Neural progenitor cell (in vitro differentiated cells): ENCODE measurements at regions not wholly inside any gene's neighbourhood (a gene's known extent, or its start where the extent isn't known, plus 50 kb on each side); places are given as distances from the start of the nearest gene placed in this dataset.
A peak's percentile ranks its signal among the peaks of the same experiment; 100 is the strongest.

ENCODE experiments used
- DNase-seq: peaks from one replicate; pipeline ENCODE4 v3.0.0-alpha.2; 2016; ENCODE audit warnings: low spot score
- H2AFZ ChIP-seq: fragments of 200-600 bp; sonication (generic); replicated peaks from 2 replicates; pipeline ENCODE4 v1.6.1; 2016; ENCODE audit warnings: antibody characterized with exemption
- H3F3A ChIP-seq: fragments of 200-600 bp; sonication (generic); 2 replicates; pipeline ENCODE4 v1.6.1; 2016; ENCODE audit warnings: antibody characterized with exemption, low read depth
- H3K27ac ChIP-seq: fragments of 200-600 bp; sonication (generic); 2 replicates; pipeline ENCODE4 v1.5.1; 2016; ENCODE audit warnings: mild to moderate bottlenecking
- H3K27me3 ChIP-seq: fragments of 200-600 bp; sonication (generic); 2 replicates; pipeline ENCODE4 v1.6.1; 2016; ENCODE audit warnings: mild to moderate bottlenecking, moderate library complexity
- H3K36me3 ChIP-seq: fragments of 200-600 bp; sonication (generic); 2 replicates; pipeline ENCODE4 v1.5.1; 2016
- H3K4me1 ChIP-seq: fragments of 200-600 bp; sonication (generic); 2 replicates; pipeline ENCODE4 v1.6.1; 2016; ENCODE audit warnings: mixed run types
- H3K4me2 ChIP-seq: fragments of 200-600 bp; sonication (generic); 2 replicates; pipeline ENCODE4 v1.6.1; 2016
- H3K4me3 ChIP-seq: fragments of 200-600 bp; sonication (generic); 2 replicates; pipeline ENCODE4 v1.5.1; 2016
- H3K79me2 ChIP-seq: fragments of 200-600 bp; sonication (generic); 2 replicates; pipeline ENCODE4 v1.6.1; 2016; ENCODE audit warnings: low read depth
- H3K9ac ChIP-seq: fragments of 200-600 bp; sonication (generic); 2 replicates; pipeline ENCODE4 v1.6.1; 2016
- H3K9me3 ChIP-seq: fragments of 200-600 bp; sonication (generic); 2 replicates; pipeline ENCODE4 v1.5.1; 2016; ENCODE audit warnings: low read depth
- H4K20me1 ChIP-seq: fragments of 200-600 bp; sonication (generic); 2 replicates; pipeline ENCODE4 v1.6.1; 2016; ENCODE audit warnings: low read depth
- H3K27ac Mint-ChIP-seq: 3 replicates; pipeline ENCODE4 v1.8.0; 2021; ENCODE audit warnings: mixed read lengths
- H3K27me3 Mint-ChIP-seq: 2 replicates; pipeline ENCODE4 v1.8.0; 2022; ENCODE audit warnings: low read depth, mild to moderate bottlenecking, inconsistent platforms, moderate library complexity, mixed read lengths; ENCODE audit not compliant: insufficient read depth
- H3K36me3 Mint-ChIP-seq: 3 replicates; pipeline ENCODE4 v1.8.0; 2021; ENCODE audit warnings: mixed read lengths
- H3K4me1 Mint-ChIP-seq: 3 replicates; pipeline ENCODE4 v1.8.0; 2021; ENCODE audit warnings: mixed read lengths
- H3K4me3 Mint-ChIP-seq: 3 replicates; pipeline ENCODE4 v1.8.0; 2021; ENCODE audit warnings: mild to moderate bottlenecking, moderate library complexity, mixed read lengths
- H3K9me3 Mint-ChIP-seq: 3 replicates; pipeline ENCODE4 v1.8.0; 2020; ENCODE audit warnings: mixed read lengths
- CTCF ChIP-seq: fragments of 200-600 bp; sonication (generic); IDR thresholded peaks from 2 replicates; pipeline ENCODE4 v1.5.1; 2017; ENCODE audit warnings: antibody characterized with exemption, mild to moderate bottlenecking
- EZH2 ChIP-seq: fragments of 200-600 bp; sonication (generic); IDR thresholded peaks from 2 replicates; pipeline ENCODE4 v1.6.1; 2017; ENCODE audit warnings: antibody characterized with exemption, mild to moderate bottlenecking, moderate library complexity
- EZH2phosphoT487 ChIP-seq: fragments of 200-600 bp; sonication (generic); IDR thresholded peaks from 2 replicates; pipeline ENCODE4 v1.6.1; 2017; ENCODE audit warnings: antibody characterized with exemption

DNA sequence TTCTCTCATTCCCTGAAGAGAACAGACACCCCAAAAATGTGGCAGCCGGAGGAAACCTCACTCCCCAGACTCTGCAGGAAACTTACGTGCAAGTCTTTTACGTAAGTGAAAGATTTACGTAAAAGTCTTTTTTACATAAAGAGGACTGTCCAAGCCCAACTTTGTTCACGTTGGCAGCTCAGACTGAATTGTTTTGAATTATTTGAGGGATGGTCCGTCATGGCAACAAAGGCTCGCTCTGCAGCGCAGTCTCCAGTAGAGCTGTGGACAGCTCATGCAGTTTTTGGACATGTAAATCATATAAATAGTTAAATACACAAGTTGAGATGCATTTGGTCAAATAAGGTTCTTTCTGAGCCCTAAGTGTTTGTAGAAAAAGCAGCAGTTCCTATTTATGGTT lies 394.8 kb downstream of the QKI start:
- Mint-ChIP-seq H3K27ac (no peak overlapping the region), H3K9me3 (no peaks in the 10 kb centered on the region)
- no peak overlapping the region for H3K27ac ChIP-seq

DNA sequence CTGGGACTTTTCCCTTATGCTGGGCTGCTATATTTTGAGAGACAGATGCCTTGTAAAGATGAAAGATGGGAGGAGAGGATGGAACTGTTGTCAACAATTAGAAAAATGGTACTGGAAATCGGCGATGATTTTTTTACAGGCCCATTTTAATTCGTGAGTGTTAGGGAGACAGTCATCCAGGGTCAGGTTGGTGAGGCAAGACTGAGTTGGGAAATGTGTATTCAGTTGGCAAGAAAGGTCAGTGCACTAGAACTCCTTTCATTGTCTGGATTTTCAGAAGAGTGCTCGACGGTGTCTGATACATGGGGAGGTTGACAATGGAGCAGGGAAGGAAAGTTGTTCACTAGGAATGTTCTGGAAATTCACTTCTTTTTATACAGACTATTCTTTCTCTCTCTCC lies 394.4 kb downstream of the QKI start:
- Histone ChIP-seq H3K36me3 (no peaks in the 10 kb centered on the region), H3K79me2 (no peaks in the 10 kb centered on the region), H3K4me3 (no peak overlapping the region), H3F3A (no peaks in the 10 kb centered on the region), H3K27ac (no peak overlapping the region), H3K4me1 (peaks cover 5% of the 10 kb centered on the region), H3K9ac (no peak overlapping the region), H2AFZ (peak overlapping the region; percentile 60), H4K20me1 (no peaks in the 10 kb centered on the region), H3K9me3 (no peaks in the 10 kb centered on the region), H3K4me2 (no peak overlapping the region), H3K27me3 (no peaks in the 10 kb centered on the region)
- Mint-ChIP-seq H3K9me3 (no peaks in the 10 kb centered on the region), H3K27ac (no peak overlapping the region), H3K4me1 (peaks cover 24% of the 10 kb centered on the region), H3K4me3 (no peak overlapping the region), H3K27me3 (no peaks in the 10 kb centered on the region), H3K36me3 (no peaks in the 10 kb centered on the region)
- DNase-seq: no peak
- TF ChIP-seq CTCF (no peak), EZH2 (no peak), EZH2phosphoT487 (no peak)

More for the DNA sequence above, 394.8 kb downstream of the QKI start:
- H3F3A ChIP-seq: no peaks in the 10 kb centered on the region
- H3K4me1 ChIP-seq: peaks cover 5% of the 10 kb centered on the region
- H3K27me3 ChIP-seq: no peaks in the 10 kb centered on the region
- H3K27me3 Mint-ChIP-seq: no peaks in the 10 kb centered on the region
- H3K4me1 Mint-ChIP-seq: peaks cover 24% of the 10 kb centered on the region
- no peaks in the 10 kb centered on the region for H4K20me1 ChIP-seq
- DNase-seq: no peak
- TF ChIP-seq EZH2 (no peak), EZH2phosphoT487 (no peak), CTCF (no peak)
- no peak overlapping the region for H3K4me2 ChIP-seq
- H3K36me3 Mint-ChIP-seq: no peaks in the 10 kb centered on the region
- H3K79me2 ChIP-seq: no peaks in the 10 kb centered on the region
- H3K9me3 ChIP-seq: no peaks in the 10 kb centered on the region
- H3K9ac ChIP-seq: no peak overlapping the region
- no peak overlapping the region for H3K4me3 Mint-ChIP-seq
- no peak overlapping the region for H3K4me3 ChIP-seq
- peak overlapping the region; percentile 60 for H2AFZ ChIP-seq
- no peaks in the 10 kb centered on the region for H3K36me3 ChIP-seq

DNA sequence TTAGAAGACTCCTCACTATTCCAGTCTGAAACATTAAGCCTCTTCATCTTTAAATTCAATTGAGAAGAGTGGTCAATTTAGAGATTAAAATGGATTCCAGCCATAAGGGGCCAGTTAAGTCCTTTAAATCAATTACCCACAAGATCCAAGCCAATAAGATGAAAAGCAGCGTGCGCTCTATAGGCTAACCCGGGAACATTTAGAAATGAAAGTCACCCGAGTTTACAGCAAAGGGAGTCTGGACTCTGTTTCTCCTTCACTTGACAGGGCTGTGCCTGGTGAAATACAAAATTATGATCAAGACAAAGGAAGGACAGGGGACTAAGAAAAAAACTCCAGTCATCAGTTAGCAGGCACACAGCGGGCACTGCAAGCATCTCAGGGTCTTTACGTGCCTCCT lies 393.7 kb downstream of the QKI start:
- Histone ChIP-seq H3K4me2 (no peak overlapping the region), H3K27me3 (no peaks in the 10 kb centered on the region), H3K4me3 (no peak overlapping the region), H3K4me1 (peaks cover 5% of the 10 kb centered on the region), H3K9ac (no peak overlapping the region), H3K79me2 (no peaks in the 10 kb centered on the region), H3K9me3 (no peaks in the 10 kb centered on the region), H3K36me3 (no peaks in the 10 kb centered on the region), H4K20me1 (no peaks in the 10 kb centered on the region), H3F3A (no peaks in the 10 kb centered on the region), H3K27ac (no peak overlapping the region), H2AFZ (no peak overlapping the region)
- Mint-ChIP-seq H3K27ac (no peak overlapping the region), H3K4me1 (peaks cover 24% of the 10 kb centered on the region), H3K4me3 (no peak overlapping the region), H3K9me3 (no peaks in the 10 kb centered on the region), H3K27me3 (no peaks in the 10 kb centered on the region), H3K36me3 (no peaks in the 10 kb centered on the region)
- DNase-seq: no peak
- TF ChIP-seq CTCF (no peak), EZH2phosphoT487 (no peak), EZH2 (no peak)
